ENCODE measurements at regions not wholly inside any gene's neighbourhood (a gene's known extent, or its start where the extent isn't known, plus 50 kb on each side); places are given as distances from the start of the nearest gene placed in this dataset.

DNA sequence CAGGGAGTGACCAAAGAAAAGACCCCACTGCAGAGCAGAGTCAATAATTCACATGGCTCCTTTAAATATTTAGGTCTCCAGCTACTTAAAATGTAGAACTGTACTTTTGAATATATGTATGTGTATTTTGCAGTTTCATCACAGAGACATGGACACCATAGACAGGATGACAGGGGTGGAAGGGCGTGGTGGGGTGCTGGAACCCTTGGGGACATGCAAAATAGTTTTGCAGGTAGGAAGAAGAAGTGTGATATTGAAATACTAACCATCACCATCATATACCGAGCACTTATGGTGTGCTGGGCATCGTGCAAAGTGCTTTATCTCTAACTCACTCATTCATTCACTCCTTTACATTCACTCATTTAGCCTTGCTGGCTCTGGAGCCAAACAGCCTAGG lies 72.5 kb upstream of the IGSF21 start:
- no peaks in the 10 kb centered on the region for H3K36me3 ChIP-seq (ENCODE audit: control insufficient read depth in 2 of 3, insufficient read depth in 3 of 3, low read length in 3 of 3)
- DNase-seq (no peak), ATAC-seq (no peak)
- Mint-ChIP-seq H3K4me3 (no peak overlapping the region), H3K4me1 (peaks cover 0 to 22% (median 13%) of the 10 kb centered on the region in 7 donors), H3K27me3 (peaks cover 0 to 31% (median 4%) of the 10 kb centered on the region in 5 donors), H3K36me3 (no peaks in the 10 kb centered on the region), H3K27ac (peak overlapping the region in 1 of 9 donors; percentile 5), H3K9me3 (peaks cover 0 to 6% (median 0%) of the 10 kb centered on the region in 11 donors)
- no peak overlapping the region for H3K27ac ChIP-seq (ENCODE audit: low read depth, low read length)
- CTCF ChIA-PET = no interaction called here
- H3K9me3 ChIP-seq (ENCODE audit: control insufficient read depth in 2 of 3, low read length in 3 of 3) = no peaks in the 10 kb centered on the region
- H3K27me3 ChIP-seq (ENCODE audit: control insufficient read depth in 2 of 2, insufficient read depth in 2 of 2, low read length in 2 of 2) = no peaks in the 10 kb centered on the region
- intact Hi-C loops (cut with micrococcal nuclease) = no loop called here
- POLR2A ChIA-PET = no interaction called here
- no peak overlapping the region for H3K4me3 ChIP-seq (ENCODE audit: low read length)
- H3K4me1 ChIP-seq (ENCODE audit: control insufficient read depth in 2 of 2, insufficient read depth in 2 of 2, low read length in 2 of 2) = no peaks in the 10 kb centered on the region

DNA sequence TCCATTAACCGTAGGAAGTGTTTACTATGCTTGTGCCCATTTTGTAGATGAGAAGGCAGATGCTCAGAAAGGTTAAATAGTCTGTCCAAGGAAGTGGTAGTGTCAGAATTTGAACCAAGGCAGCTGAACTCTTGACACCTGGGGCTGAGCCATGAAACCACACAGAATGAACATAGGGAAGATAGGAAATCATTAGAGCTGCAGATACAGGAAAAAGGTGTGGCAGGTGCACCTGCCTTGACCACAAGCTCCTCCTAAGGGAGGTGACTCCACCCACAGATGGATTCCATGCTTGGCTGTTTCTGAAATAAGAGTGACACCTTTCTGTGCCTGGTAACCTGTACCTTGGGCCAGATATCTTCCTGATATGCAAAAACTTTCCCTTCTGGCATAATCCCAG lies 69.9 kb upstream of the IGSF21 start:
- Histone ChIP-seq H3K27me3 (ENCODE audit: control insufficient read depth in 2 of 2, insufficient read depth in 2 of 2, low read length in 2 of 2) (no peaks in the 10 kb centered on the region), H3K4me3 (ENCODE audit: low read length) (no peak overlapping the region), H3K9me3 (ENCODE audit: control insufficient read depth in 2 of 3, low read length in 3 of 3) (no peaks in the 10 kb centered on the region), H3K4me1 (ENCODE audit: control insufficient read depth in 2 of 2, insufficient read depth in 2 of 2, low read length in 2 of 2) (no peaks in the 10 kb centered on the region), H3K36me3 (ENCODE audit: control insufficient read depth in 2 of 3, insufficient read depth in 3 of 3, low read length in 3 of 3) (no peaks in the 10 kb centered on the region), H3K27ac (ENCODE audit: low read depth, low read length) (no peak overlapping the region)
- Mint-ChIP-seq H3K36me3 (no peaks in the 10 kb centered on the region), H3K4me3 (peak overlapping the region in 1 of 10 donors; percentile 2), H3K27me3 (peaks cover 0 to 13% (median 4%) of the 10 kb centered on the region in 5 donors), H3K9me3 (peaks cover 0 to 6% (median 0%) of the 10 kb centered on the region in 11 donors), H3K4me1 (peaks cover 0 to 22% (median 13%) of the 10 kb centered on the region in 7 donors), H3K27ac (peak overlapping the region in 1 of 9 donors; percentile 17)
- CTCF ChIA-PET = no interaction called here
- POLR2A ChIA-PET = no interaction called here
- intact Hi-C loops (cut with micrococcal nuclease) = no loop called here
- no peak for DNase-seq
- ATAC-seq = no peak

DNA sequence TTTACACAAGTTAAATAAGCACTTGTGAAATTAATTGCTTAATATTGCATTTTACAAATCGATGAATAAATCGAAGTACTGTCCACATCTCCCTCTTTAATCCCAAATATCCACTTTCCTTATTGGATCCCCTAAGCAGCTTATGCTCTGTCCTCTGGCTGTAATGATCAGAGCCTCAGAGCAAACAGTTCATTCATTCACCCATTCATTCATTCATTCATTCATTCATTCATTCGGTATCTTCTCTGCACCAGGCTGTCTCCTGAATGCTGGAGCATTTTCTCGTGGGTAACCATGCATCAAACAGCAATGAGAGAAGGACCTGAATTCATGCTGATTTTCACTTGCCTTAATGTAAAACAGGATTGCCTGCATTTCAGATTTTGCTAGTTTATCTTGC lies 69.5 kb upstream of the IGSF21 start:
- no peak overlapping the region for H3K4me3 Mint-ChIP-seq

DNA sequence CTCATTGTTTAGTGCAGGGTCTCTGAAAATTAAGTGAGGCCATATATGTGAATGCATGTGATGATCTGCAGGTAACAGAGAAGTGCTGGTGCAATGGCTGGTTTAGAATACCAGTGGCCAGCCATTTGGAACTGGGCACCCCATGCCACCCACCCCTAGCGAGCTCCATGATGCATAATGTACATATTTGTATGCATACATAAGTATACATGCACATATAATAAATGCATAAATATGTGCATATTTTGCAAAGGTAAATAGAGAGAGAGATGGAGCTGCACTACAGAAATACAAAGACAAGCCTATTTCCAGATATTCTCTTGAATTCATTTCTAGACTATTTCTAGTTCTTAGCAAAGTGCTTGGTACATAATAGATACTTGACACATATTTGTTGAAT lies 68.5 kb upstream of the IGSF21 start:
- H3K36me3 Mint-ChIP-seq = no peaks in the 10 kb centered on the region
- H3K27me3 Mint-ChIP-seq = peaks cover 0 to 11% (median 4%) of the 10 kb centered on the region in 5 donors
- H3K27ac ChIP-seq (ENCODE audit: low read depth, low read length) = no peak overlapping the region
- ATAC-seq (no peak), DNase-seq (no peak)
- no peaks in the 10 kb centered on the region for H3K36me3 ChIP-seq (ENCODE audit: control insufficient read depth in 2 of 3, insufficient read depth in 3 of 3, low read length in 3 of 3)
- H3K27me3 ChIP-seq (ENCODE audit: control insufficient read depth in 2 of 2, insufficient read depth in 2 of 2, low read length in 2 of 2) = no peaks in the 10 kb centered on the region
- intact Hi-C loops (cut with micrococcal nuclease) = no loop called here
- H3K27ac Mint-ChIP-seq = no peak overlapping the region
- H3K9me3 ChIP-seq (ENCODE audit: control insufficient read depth in 2 of 3, low read length in 3 of 3) = no peaks in the 10 kb centered on the region
- POLR2A ChIA-PET = no interaction called here
- H3K9me3 Mint-ChIP-seq = peaks cover 0 to 6% (median 0%) of the 10 kb centered on the region in 11 donors
- no peak overlapping the region for H3K4me3 ChIP-seq (ENCODE audit: low read length)
- peaks cover 0 to 22% (median 13%) of the 10 kb centered on the region in 7 donors for H3K4me1 Mint-ChIP-seq
- CTCF ChIA-PET = no interaction called here
- no peak overlapping the region for H3K4me3 Mint-ChIP-seq
- no peaks in the 10 kb centered on the region for H3K4me1 ChIP-seq (ENCODE audit: control insufficient read depth in 2 of 2, insufficient read depth in 2 of 2, low read length in 2 of 2)

More for the DNA sequence above, 69.5 kb upstream of the IGSF21 start:
- CTCF ChIA-PET = no interaction called here
- H3K27ac Mint-ChIP-seq = no peak overlapping the region
- intact Hi-C loops (cut with micrococcal nuclease) = no loop called here
- DNase-seq (no peak), ATAC-seq (no peak)
- Histone ChIP-seq H3K4me1 (ENCODE audit: control insufficient read depth in 2 of 2, insufficient read depth in 2 of 2, low read length in 2 of 2) (no peaks in the 10 kb centered on the region), H3K36me3 (ENCODE audit: control insufficient read depth in 2 of 3, insufficient read depth in 3 of 3, low read length in 3 of 3) (no peaks in the 10 kb centered on the region), H3K27ac (ENCODE audit: low read depth, low read length) (no peak overlapping the region), H3K27me3 (ENCODE audit: control insufficient read depth in 2 of 2, insufficient read depth in 2 of 2, low read length in 2 of 2) (no peaks in the 10 kb centered on the region), H3K4me3 (ENCODE audit: low read length) (no peak overlapping the region), H3K9me3 (ENCODE audit: control insufficient read depth in 2 of 3, low read length in 3 of 3) (no peaks in the 10 kb centered on the region)
- H3K4me1 Mint-ChIP-seq = peaks cover 0 to 22% (median 13%) of the 10 kb centered on the region in 7 donors
- H3K27me3 Mint-ChIP-seq = peaks cover 0 to 9% (median 4%) of the 10 kb centered on the region in 5 donors
- H3K9me3 Mint-ChIP-seq = peaks cover 0 to 6% (median 0%) of the 10 kb centered on the region in 11 donors
- H3K36me3 Mint-ChIP-seq = no peaks in the 10 kb centered on the region
- POLR2A ChIA-PET = no interaction called here

DNA sequence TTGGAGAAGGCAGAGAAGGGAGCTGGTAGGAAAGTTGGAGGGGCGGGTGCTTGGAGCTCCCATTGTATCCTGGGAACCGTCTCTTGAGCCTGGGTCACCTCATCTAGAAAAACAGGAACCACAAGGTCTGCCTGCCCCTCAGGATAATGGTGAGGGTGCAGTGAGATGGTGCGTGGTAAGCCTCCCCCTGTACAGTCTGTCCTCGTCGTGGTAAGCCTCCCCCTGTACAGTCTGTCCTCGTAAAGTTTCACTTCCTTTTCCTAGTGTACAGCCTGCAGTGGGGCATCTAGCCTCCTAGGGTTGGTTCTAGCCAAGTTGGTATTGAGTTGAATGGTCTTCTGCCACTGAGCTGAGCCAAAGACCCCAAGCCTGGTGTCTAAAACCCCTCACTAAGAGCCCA lies 66.5 kb upstream of the IGSF21 start:
- Histone ChIP-seq H3K27me3 (ENCODE audit: control insufficient read depth in 2 of 2, insufficient read depth in 2 of 2, low read length in 2 of 2) (no peaks in the 10 kb centered on the region), H3K4me3 (ENCODE audit: low read length) (no peak overlapping the region), H3K9me3 (ENCODE audit: control insufficient read depth in 2 of 3, low read length in 3 of 3) (no peaks in the 10 kb centered on the region), H3K27ac (ENCODE audit: low read depth, low read length) (no peak overlapping the region), H3K36me3 (ENCODE audit: control insufficient read depth in 2 of 3, insufficient read depth in 3 of 3, low read length in 3 of 3) (no peaks in the 10 kb centered on the region), H3K4me1 (ENCODE audit: control insufficient read depth in 2 of 2, insufficient read depth in 2 of 2, low read length in 2 of 2) (no peaks in the 10 kb centered on the region)
- Mint-ChIP-seq H3K4me3 (no peak overlapping the region), H3K36me3 (no peaks in the 10 kb centered on the region), H3K27me3 (peaks cover 0 to 14% (median 6%) of the 10 kb centered on the region in 5 donors), H3K27ac (peak overlapping the region in 1 of 9 donors; percentile 59), H3K4me1 (peaks cover 0 to 21% (median 13%) of the 10 kb centered on the region in 7 donors), H3K9me3 (peaks cover 0 to 6% (median 0%) of the 10 kb centered on the region in 11 donors)
- DNase-seq (no peak), ATAC-seq (peak; percentile 40)
- intact Hi-C loops (cut with micrococcal nuclease) = no loop called here
- ChIA-PET POLR2A (no interaction called here), CTCF (interaction anchor here (0.7 kb wide), 1 partner anchor 534 kb away, joined by 3 read pairs; no protein-coding TSS in a partner anchor)

DNA sequence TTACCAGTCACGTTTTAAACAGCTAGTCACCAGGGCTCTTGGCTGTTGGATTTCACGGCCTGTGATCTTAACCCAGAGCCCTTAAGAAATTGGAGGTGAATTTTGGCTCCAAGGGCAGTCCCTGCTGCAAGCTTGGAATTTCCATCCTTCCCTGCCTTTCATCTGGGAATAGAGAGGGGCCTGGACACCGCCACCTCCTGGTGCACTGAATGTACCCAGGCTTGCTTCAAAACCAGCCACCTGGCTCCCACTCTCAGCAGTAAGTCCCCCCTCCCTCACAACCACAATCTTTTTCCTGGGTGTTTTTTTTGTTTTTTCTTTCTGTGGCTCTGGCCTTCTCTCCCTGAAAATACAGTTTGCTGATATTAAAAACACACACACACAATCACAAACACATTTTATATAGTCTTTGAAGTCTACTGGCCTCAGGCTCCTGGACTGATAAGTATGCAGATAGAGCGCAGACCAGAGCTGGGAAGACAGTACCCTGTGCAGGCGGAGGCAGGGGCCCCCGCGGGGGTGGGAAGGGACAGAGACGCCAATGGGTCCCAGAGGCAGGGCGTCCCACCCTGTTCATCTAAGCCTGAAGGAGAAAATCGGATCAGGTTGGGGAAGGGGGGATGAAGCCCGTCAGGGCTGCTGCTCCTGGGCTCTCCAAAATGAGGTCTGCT lies 65.8 kb upstream of the IGSF21 start:
- DNase-seq (no peak), ATAC-seq (no peak)
- Mint-ChIP-seq H3K36me3 (no peaks in the 10 kb centered on the region), H3K4me1 (peaks cover 0 to 21% (median 13%) of the 10 kb centered on the region in 7 donors), H3K27me3 (peaks cover 0 to 14% (median 6%) of the 10 kb centered on the region in 5 donors), H3K4me3 (no peak overlapping the region), H3K9me3 (peaks cover 0 to 6% (median 0%) of the 10 kb centered on the region in 11 donors), H3K27ac (no peak overlapping the region)
- Histone ChIP-seq H3K4me3 (ENCODE audit: low read length) (no peak overlapping the region), H3K9me3 (ENCODE audit: control insufficient read depth in 2 of 3, low read length in 3 of 3) (no peaks in the 10 kb centered on the region), H3K27ac (ENCODE audit: low read depth, low read length) (no peak overlapping the region), H3K4me1 (ENCODE audit: control insufficient read depth in 2 of 2, insufficient read depth in 2 of 2, low read length in 2 of 2) (no peaks in the 10 kb centered on the region), H3K27me3 (ENCODE audit: control insufficient read depth in 2 of 2, insufficient read depth in 2 of 2, low read length in 2 of 2) (no peaks in the 10 kb centered on the region), H3K36me3 (ENCODE audit: control insufficient read depth in 2 of 3, insufficient read depth in 3 of 3, low read length in 3 of 3) (no peaks in the 10 kb centered on the region)
- ChIA-PET CTCF (interaction anchor here (0.7 kb wide), 1 partner anchor 534 kb away, joined by 3 read pairs; no protein-coding TSS in a partner anchor), POLR2A (no interaction called here)
- intact Hi-C loops (cut with micrococcal nuclease) = no loop called here

DNA sequence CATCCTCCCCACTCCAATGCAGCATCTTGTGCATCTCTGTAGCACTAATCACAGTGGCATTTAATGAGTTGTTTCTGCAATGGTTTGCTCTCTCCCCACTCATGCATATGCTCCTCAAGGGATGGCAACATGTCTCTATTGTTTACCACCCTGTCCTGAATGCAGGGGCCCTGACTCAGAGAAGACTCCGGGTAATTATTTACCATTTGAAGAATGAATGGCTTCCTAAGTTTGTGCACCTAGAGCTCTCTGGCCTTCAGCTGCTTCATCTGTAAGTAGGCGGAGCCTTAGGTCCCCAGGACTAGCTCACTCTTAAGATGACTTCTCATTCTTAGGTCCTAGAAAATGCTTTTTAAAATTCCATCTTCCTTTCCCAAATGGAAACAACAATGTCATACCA lies 63.7 kb upstream of the IGSF21 start:
- H3K27me3 Mint-ChIP-seq = peaks cover 0 to 14% (median 6%) of the 10 kb centered on the region in 5 donors

More for the DNA sequence above, 63.7 kb upstream of the IGSF21 start:
- Mint-ChIP-seq H3K27ac (no peak overlapping the region), H3K4me1 (peaks cover 0 to 6% (median 0%) of the 10 kb centered on the region in 7 donors), H3K36me3 (no peaks in the 10 kb centered on the region), H3K4me3 (no peak overlapping the region), H3K9me3 (peaks cover 0 to 6% (median 0%) of the 10 kb centered on the region in 11 donors)
- DNase-seq = no peak
- Histone ChIP-seq H3K4me3 (ENCODE audit: low read length) (no peak overlapping the region), H3K36me3 (ENCODE audit: control insufficient read depth in 2 of 3, insufficient read depth in 3 of 3, low read length in 3 of 3) (no peaks in the 10 kb centered on the region), H3K27me3 (ENCODE audit: control insufficient read depth in 2 of 2, insufficient read depth in 2 of 2, low read length in 2 of 2) (no peaks in the 10 kb centered on the region), H3K4me1 (ENCODE audit: control insufficient read depth in 2 of 2, insufficient read depth in 2 of 2, low read length in 2 of 2) (no peaks in the 10 kb centered on the region), H3K9me3 (ENCODE audit: control insufficient read depth in 2 of 3, low read length in 3 of 3) (no peaks in the 10 kb centered on the region), H3K27ac (ENCODE audit: low read depth, low read length) (no peak overlapping the region)
- POLR2A ChIA-PET = no interaction called here
- intact Hi-C loops (cut with micrococcal nuclease) = no loop called here
- CTCF ChIA-PET = no interaction called here
- no peak for ATAC-seq

Data from naive thymus-derived CD4-positive, alpha-beta T cell (primary cell).